COR-L47 (cell line): ENCODE measurements at regions not wholly inside any gene's neighbourhood (a gene's known extent, or its start where the extent isn't known, plus 50 kb on each side); places are given as distances from the start of the nearest gene placed in this dataset.
"Not testable (repeated sequence)": the region's sequence is repeated elsewhere in the genome, so short reads cannot be mapped to it uniquely, and the experiment has no call there.

Source experiments
- DNase-seq: peaks from one replicate; lab custom pipeline; 2025; lab: John Stamatoyannopoulos, UW

DNA sequence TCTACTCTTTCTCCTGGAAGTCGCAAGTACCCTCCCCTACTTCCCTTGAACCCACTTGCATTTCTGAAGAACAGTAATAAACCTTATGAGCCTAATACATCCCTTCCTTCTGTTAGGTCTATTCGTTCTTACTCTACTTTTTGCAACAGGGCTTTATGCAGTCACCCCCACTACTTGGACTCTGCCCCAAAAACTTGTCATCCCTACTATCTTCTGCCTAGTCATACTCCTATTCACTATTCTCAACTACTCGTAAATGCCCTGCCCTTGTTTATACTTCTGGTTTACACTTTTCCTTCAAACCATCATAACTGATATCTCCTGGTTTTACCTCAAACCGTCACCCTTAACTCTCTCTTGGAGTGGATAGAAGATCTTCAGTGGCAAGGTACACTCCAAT, 55.2 kb upstream of the SLIT2 start:
- no peak for DNase-seq

DNA sequence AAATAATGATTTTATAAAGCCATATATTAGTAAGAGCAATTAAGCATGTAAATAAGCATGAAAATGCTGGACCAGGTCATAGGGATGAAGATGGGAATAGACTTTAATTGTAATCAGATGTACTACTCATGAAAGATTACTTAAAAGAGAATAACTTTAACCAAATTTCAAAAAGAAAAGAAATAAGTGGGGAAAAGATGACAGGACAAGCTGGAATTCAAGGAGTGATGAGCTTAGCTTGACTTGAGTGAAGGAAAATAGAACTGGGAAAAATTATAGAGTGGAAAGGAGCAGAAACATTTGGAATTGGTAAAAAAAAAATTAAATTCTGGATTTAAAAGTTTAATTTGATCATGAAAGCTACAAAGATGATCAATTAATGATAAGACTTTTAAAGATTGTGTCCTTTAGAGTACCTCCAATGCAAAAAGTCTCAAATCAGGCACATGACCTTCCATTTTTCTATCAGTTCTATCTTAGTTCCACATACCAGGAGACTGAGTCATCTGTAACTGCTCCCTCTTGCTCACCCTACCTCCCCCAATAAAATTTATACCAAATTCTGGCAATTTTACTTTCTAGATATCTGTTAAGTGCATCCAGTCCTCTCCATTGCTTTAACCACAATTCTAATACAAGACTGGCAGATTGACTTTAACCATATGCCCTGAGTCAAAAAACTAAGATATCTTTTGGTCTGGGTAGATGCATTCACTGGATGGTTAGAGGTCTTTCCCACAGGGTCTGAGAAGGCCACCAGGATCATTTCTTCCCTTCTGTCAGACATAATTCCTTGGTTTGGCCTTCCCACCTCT, 56.4 kb upstream of the SLIT2 start:
- DNase-seq: no peak

DNA sequence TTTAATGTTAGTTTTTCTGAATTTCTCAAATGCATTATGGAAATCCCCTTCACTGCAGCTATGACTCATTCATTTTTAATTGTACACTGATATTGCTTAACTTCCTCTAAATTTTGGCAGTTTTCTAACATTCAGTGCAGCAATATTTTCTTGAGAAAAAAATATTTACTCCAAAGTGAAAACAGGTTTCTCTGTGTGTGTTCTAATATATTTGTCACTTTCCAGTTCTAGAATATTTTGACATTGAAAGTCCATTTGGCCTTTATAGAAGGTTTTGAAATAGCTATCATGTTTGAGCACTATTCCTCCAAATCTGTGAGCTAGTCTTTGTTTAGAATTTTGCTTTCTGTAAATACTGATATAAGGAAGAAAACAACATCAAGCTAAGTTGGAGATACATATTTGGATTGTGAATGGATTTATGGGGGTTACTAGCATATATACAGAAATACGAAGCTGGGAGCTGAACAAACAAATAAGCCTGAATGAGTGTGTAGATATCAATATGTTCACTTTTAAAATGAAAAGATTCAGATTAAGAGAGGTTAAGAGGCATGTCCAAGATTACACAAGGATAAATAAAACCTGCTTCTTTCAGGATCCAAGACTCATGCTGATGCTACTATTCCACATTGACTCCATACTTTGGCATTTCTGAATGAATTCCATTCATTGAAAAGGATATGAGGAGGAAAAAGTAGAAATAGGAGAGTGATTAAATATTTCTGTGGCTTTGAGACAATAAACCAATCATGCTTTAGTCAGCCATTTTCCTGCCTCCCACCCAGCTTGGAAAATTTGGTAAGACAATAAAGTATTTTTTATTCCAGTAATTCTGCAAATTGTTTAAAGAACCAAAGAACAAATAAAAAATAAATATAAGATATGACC, 57.3 kb upstream of the SLIT2 start:
- DNase-seq: no peak

DNA sequence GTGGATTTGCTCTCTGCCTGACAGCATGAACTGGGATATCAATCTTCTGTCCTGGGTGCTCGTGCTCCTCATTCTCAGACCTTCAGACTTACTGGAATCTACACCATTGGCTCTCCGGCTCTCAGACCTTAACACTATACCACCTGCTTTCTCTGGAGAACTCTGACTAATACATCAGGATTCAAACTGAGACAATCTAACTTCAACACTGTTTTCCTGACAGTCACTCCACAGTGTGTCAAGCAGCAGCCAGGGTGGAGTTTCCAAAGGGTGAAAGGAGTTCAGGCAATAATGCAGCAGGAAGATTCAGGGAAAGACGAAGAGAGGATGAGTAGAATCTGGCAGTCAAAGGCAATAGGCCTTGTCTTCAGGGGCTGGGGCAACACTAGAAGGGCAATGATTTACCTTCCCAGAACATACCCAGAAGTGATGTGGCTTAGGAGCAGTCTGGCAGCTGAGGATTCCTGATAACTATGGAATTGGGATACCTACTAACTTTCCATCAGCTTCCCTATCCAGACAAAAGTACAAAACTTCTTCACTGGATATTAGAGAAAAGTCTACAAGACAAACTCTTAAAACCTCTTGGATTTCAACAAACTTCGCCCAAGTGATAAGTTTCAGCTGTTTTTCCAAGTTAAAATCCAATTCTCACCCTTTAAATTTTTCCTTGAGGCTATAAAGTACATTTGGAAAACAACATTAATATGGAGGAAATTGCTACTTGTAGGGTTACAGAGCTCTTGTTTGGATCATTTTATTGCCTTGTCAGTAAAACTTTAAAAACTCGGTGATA, 58.4 kb upstream of the SLIT2 start:
- no peak for DNase-seq

DNA sequence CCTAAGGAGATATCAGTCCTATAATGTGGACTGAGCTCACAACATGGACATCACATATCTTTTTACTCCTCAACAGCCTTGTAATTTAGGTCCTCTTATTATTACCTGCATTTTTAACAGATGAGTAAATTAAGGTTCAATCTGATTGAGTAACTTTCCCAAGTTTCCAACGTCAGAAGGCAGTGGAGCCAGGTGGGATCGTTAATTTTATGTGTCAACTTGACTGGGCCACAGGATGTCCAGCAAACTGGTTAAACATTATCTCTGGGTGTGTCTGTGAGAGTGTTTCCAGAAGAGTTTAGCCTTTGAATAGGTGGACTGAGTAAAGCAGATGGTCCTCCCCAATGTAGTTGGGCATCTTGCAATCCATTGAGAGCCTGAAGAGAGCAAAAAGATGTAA, 59.0 kb upstream of the SLIT2 start:
- DNase-seq: no peak

DNA sequence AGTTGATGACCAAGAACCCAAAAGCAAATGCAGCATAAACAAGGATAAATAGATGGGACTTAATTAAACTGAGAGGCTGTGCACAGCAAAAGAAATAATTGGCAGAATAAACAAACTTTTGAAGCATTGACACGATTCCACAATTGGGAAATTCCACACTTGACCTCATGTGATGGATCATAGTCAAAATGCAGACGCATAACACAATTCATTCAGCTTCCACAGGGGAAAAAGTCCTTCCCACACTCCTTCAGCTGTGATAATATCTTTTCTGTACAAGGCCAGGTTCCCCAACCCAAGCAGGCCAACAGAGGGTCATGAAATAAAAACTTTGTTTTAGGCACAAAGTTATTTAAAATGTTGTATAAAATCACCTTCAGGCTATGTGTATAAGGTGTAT, 66.6 kb upstream of the SLIT2 start:
- DNase-seq: no peak

DNA sequence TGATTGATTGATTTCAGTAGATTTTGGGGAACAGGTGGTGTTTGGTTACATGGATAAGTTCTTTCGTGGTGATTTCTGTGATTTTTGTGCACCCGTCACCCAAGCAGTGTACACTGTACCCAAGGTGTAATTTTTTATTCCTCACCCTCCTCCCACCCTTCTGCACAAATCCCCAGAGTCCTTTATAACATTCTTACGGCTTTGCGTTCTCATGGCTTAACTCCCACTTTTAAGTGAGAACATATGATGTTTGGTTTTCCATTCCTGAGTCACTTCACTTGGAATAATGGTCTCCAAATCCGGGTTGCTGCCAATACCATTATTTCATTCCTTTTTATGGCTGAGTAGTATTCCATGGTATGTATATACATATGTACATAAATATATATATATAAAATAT, 68.6 kb upstream of the SLIT2 start:
- not testable (repeated sequence) for DNase-seq

DNA sequence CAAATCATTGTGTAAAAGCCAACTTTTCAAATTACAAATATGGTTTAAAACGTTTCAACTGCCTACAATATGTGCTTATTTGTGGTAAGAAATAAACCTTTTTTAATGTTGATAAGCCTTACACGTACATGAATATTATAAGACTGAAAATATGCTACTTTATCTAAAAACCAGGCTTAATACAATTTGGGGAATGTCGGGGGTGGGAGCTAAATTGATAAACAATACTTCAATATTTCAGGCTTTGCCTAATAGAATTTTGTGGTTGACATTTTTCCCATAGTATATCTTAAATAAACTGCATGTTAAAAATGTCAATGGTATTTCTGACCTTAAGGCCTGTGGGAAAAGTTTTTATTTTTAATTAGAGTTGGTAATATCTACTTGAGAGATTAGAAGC, 69.8 kb upstream of the SLIT2 start:
- no peak for DNase-seq

DNA sequence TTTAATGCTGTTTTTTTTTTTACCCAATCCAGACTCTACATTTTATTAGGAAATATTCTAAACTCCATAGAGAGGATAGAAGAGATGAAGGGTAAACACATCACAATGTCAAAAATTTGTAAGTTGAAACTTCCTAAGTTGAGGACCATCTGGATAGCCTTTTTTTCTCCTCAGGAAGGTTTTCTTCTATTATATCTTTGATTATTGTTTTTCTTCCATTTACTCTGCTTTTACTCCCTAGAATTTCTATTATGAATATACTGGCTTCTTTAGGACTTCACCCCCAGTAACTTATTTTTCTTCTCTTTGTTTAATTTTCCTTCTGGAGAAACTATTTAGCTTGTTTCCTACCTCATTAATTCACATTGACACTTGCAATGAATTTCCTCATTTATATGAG, 71.2 kb upstream of the SLIT2 start:
- no peak for DNase-seq

DNA sequence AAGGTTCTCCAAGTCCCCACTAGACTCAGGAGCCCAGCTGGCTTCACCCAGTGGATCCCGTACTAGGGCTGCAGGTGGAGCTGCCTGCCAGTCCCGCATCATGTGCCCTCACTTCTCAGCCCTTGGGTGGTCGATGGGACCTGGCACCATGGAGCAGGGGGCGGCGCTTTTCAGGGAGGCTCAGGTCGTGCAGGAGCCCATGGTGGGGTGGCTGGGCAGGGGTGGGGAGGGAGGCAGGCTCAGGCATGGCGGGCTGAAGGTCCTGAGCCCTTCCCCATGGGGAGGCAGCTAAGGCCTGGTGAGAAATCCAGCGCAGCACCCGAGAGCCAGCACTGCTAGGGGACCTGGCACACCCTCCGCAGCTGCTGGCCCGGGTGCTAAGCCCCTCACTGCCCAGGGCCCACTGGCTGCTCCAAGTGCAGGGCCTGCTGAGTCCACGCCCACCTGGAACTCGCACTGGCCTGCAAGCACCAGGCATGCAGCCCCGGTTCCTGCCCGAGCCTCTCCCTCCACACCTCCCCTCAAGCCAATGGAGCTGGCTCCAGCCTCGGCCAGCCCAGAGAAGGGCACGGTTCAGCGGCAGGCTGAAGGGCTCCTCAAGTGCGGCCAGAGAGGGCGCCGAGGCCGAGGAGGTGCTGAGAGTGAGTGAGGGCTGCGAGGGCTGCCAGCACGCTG, 72.7 kb upstream of the SLIT2 start:
- DNase-seq: no peak

DNA sequence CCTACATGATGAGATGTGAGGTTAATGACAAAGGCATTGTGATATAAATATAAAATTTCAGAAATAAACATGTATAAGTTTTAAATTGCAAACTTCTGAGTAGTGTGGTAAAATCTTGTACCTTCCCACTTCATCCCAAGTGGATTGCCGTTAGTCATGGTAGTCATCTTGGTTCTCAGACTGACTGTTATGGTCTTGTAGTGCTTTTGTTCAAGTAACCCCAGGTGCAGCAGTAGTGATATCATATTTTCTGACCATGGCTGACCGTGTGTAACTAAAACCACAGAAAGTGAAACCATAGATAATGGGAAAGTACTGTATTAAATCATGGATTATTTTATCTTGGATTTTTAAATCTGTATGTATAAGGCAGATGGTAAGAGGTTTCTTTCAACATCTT, 74.8 kb upstream of the SLIT2 start:
- DNase-seq: no peak

DNA sequence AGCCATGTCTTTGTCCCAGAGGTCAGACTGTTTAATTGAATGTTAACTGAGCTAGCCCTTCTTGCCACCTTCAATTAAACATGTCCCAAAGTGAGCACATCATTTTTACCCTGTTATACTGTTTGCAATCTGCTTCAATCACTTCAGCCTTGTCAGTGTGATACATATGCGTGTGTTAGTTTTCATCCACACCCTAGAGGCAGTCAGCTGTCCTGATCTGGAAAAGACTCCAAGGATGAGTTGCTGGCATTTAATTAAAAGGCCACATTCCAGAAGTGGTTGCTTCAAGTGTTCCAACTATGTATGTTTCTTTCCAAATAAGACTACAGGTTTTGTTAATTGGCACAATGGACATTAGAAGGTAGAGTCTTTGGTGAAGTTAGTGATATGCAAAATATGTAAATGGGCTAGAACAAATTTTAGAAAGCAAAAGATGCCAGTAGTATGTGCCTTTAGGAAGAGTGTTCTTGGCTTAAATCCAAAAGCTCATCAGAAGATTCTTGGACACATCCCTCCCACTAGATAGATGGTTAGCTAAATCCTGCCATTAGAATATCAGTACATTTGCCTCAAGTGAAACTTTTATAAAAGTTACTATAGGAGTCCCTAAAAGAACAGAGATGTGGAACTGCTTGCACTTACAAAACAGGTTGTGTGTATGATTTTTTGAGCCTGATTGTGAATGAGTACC, 79.5 kb upstream of the SLIT2 start:
- no peak for DNase-seq

DNA sequence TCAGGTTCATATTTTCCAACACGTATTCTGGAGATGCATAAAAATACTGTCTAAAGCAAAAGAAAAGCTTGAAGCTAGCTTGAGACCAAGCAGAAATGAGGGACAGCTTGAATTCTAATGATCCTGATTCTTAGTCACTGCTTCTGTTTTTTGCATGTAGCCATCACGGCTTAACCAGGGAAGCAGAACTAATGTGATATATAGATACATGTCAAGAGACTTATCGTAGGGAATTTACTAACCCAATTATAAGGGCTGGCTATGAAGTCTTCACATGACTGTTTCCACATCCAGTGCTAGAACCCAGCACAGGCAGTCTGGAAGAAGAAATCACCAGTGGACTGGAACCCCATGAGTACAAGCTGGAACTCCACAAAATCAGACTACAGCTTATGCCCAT, 85.2 kb upstream of the SLIT2 start:
- no peak for DNase-seq

DNA sequence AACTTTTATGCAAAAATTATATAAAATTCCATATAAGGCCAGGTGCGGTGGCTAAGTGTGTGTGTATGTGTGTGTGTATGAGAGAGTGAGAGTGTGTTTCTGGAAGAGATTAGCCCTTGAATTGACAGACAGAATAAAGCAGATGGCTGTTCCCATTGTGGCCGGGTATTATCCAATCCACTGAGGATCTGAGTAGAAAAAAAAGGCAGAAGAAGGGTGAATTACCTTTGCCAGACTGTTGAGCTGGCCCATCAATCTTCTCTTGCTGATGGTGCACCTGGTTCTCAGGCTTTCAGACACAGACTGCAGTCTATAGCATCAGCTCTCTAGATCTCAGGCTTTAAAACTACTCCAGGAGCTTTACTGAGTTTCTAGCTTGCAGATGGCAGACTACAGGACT, 92.2 kb upstream of the SLIT2 start:
- no peak for DNase-seq

DNA sequence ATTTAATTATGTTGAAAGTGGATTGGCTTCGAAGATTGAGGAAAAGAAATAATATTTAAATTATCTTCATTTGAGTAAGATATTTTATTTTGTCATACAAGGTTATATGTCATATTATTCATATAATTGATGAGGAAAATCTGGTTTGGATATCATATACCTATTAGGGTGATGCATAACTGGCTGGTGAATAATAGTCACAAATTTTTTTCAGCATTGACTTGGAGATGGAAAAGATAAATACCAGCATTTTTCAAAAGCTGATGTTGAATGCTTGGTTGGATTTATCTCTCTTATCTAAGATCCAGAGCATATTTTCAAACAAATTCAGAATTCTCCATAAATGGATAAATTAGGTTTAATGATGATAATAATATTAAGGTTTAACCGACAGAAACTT, 93.5 kb upstream of the SLIT2 start:
- no peak for DNase-seq

DNA sequence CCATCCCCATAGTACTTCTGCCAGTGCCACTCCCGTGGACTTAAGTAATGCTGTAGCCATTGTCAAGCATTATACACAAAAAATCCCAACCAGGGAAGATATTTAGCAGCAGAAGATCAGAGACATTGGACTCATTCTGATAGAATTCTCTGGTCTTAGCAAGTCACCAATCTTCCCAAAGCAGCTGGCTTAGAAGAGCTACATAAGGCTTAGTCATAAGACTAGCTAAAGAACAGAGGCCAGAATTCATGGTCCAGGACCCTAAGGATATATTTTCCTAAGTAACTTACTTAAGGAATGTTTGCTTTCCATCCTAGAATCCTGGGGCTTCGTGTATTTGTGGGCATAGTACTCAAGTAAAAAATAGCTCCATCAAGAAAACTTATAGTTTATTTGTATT, 100.3 kb upstream of the SLIT2 start:
- no peak for DNase-seq

DNA sequence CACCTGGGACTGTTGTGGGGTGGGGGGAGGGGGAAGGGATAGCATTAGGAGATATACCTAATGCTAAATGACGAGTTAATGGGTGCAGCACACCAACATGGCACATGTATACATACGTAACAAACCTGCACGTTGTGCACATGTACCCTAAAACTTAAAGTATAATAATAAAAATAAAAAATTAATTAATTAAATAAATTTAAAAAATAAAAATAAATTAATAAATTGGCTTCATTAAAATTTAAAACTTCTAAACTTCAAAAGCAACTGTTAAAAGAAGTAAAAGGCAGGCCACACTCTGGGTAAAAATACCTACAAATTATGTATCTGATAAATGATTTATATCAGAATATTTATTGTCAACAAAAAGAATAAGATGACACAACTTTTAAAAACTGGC, 102.6 kb upstream of the SLIT2 start:
- DNase-seq: not testable (repeated sequence)

DNA sequence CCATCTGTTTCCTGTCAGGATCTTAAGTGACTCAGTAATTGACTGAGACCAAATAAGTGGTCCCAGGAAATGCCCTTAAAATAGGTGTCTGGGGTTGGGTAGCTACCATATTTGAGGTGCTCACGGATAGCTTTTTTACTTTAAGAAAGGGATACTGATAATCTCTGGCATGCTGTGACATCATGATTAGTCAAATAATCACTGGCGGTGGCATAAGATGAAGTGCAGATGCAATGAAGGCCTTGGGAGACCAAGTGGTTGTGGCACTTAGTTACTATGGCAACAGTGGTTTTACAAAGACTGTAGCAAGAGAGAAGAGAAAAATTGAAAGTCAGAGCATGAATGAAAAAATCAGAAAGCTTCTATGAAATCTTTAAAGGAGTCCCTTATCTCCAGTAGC, 114.5 kb upstream of the SLIT2 start:
- no peak for DNase-seq

DNA sequence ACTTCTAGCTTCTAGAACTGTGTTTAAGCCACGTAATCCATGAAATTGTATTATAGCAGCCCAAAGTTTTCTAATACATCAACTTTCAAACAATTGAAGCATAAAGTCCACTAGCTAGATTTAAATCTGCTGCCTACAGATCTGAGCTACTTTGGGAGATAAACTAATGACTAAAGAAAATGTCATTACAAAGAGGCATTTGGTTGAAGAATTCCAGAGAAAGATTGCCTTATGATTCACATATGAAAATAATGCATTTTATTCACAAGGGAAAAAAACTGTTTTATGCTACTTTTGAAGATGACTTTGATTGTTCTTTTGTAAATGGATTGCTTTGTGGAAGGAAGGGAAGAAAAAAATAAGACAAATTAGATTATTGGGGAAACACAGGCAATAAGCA, 124.1 kb upstream of the SLIT2 start:
- no peak for DNase-seq

DNA sequence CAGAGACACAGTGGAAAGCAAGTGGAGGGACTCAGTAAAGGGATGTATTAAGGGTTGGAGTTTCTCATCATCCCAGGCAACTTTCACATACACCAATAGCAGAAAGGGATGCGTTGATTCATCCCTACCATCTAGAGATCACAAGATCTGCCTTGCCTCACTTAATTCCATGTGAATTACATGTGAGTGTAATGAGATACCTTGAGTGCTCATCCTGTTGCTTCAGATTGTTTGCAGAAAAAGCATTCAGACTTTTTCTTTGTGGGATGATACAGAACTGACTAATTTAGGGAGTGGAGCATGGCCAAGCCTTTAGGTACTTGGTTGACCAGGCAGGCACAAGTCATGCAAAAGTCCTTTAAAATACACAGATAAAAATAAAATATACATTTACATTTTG, 124.8 kb upstream of the SLIT2 start:
- DNase-seq: no peak

DNA sequence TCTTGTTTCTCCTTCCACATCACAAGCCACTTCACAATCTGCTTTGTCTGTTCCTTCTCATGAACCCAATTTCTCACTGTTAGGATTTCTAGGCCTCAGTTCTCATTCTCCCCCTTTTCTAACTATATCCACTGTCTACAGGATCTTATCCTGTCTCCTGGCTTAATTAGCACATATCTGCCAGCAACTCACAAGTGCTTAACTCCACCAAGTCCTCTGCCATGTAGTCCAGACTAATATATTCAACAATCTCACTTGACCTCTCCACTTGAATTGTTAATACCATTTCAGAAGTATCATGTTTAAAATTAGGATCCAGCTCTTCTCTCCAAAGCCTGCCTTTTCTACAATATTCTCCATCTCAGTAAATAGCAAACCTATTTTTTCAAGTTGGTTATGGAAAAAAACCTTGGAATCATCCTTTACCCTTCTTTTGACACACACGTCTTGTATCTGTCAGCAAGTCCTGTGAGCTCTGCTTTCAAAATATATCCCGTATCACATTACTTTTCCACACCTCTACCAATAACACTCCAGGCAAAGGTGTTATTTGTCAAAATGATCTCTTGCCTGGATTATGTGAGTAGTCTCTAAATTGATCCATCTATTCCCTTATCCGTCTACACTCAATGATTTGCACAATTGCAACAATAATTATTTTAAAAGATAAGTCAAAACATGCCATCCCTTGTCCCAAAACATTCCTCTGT, 127.2 kb upstream of the SLIT2 start:
- no peak for DNase-seq
